GM12891 (cell line): ENCODE measurements at regions not wholly inside any gene's neighbourhood (a gene's known extent, or its start where the extent isn't known, plus 50 kb on each side); places are given as distances from the start of the nearest gene placed in this dataset.

Experiments used
- PAX5 ChIP-seq: IDR thresholded peaks from 2 replicates; pipeline ENCODE4 v1.6.1; 2011; ENCODE audit warnings: low read length, moderate library complexity, mild to moderate bottlenecking; ENCODE audit not compliant: insufficient read depth, severe bottlenecking
- POLR2A ChIP-seq: IDR thresholded peaks from 2 replicates; pipeline ENCODE4 v1.6.1; 2011; ENCODE audit warnings: low read depth, low read length, control low read depth
- POLR2AphosphoS5 ChIP-seq: IDR thresholded peaks from 2 replicates; pipeline ENCODE4 v1.6.1; 2011; ENCODE audit warnings: low read depth, low read length, control low read depth
- POU2F2 ChIP-seq: IDR thresholded peaks from 2 replicates; pipeline ENCODE4 v1.6.1; 2011; ENCODE audit warnings: low read depth, mild to moderate bottlenecking, control low read depth, low read length, moderate library complexity
- SPI1 ChIP-seq: IDR thresholded peaks from 2 replicates; pipeline ENCODE4 v1.6.1; 2011; ENCODE audit warnings: low read depth, low read length, control low read depth
- TAF1 ChIP-seq: IDR thresholded peaks from 2 replicates; pipeline ENCODE4 v1.6.1; 2011; ENCODE audit warnings: low read depth, low read length, control low read depth

GRCh38 chr11:44507491-44507890 lies 58.0 kb upstream of the CD82 start:
- TF ChIP-seq POLR2A, result no peak
- TF ChIP-seq POLR2AphosphoS5, result no peak
- no peak for TF ChIP-seq TAF1
- TF ChIP-seq POU2F2, result no peak
- TF ChIP-seq SPI1, result no peak
- no peak for TF ChIP-seq PAX5
